Mesothelial cell of epicardium (in vitro differentiated cells): ENCODE measurements at regions not wholly inside any gene's neighbourhood (a gene's known extent, or its start where the extent isn't known, plus 50 kb on each side); places are given as distances from the start of the nearest gene placed in this dataset.
A peak's percentile ranks its signal among the peaks of the same experiment; 100 is the strongest.

ENCODE experiments used
- DNase-seq, 2 experiments: peaks; one replicate each; pipeline ENCODE4 v3.0.0; 2021; ENCODE audit warnings: low spot score in 2 of 2; ENCODE audit not compliant: unreplicated experiment in 2 of 2
- H3K27ac Mint-ChIP-seq: 2 replicates; pipeline ENCODE4 v1.8.0; 2021; ENCODE audit warnings: mixed read lengths
- H3K27me3 Mint-ChIP-seq: 2 replicates; pipeline ENCODE4 v1.8.0; 2021; ENCODE audit warnings: low read depth, mixed read lengths
- H3K36me3 Mint-ChIP-seq: 2 replicates; pipeline ENCODE4 v1.8.0; 2021; ENCODE audit warnings: mixed read lengths
- H3K4me1 Mint-ChIP-seq: 2 replicates; pipeline ENCODE4 v1.8.0; 2021; ENCODE audit warnings: mixed read lengths
- H3K4me3 Mint-ChIP-seq: 2 replicates; pipeline ENCODE4 v1.8.0; 2021; ENCODE audit warnings: mild to moderate bottlenecking, moderate library complexity, mixed read lengths
- H3K9me3 Mint-ChIP-seq: 2 replicates; pipeline ENCODE4 v1.8.0; 2021; ENCODE audit warnings: mixed read lengths
- TF ChIP-seq, protein P1 (sequence below): fragments of 200-600 bp; sonication (generic); IDR thresholded peaks from one replicate; pipeline ENCODE4 v1.5.0; 2021; ENCODE audit warnings: antibody characterized with exemption; ENCODE audit not compliant: unreplicated experiment

DNA sequence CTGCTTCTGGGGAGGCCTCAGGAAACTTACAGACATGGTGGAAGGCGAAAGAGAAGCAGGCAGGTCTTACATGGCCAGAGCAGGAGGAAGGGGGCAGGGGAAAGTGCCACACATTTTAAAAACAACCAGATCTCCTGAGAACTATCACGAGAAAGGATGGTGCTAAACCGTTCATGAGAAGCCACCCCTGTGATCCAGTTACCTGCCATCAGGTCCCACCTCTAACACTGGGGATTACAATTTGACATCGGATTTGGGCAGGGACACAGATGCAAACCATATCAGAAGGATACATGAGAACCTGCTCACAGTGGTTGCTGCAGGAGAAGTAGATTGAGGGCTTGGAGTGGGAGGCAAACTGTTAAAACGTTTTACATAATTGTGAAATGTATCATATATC, 152.2 kb downstream of the ADAMTS15 start:
- Mint-ChIP-seq H3K4me3 (no peak overlapping the region), H3K27me3 (peaks cover 13% of the 10 kb centered on the region), H3K9me3 (no peaks in the 10 kb centered on the region), H3K27ac (peak overlapping the region; percentile 5), H3K4me1 (peaks cover 30% of the 10 kb centered on the region), H3K36me3 (no peaks in the 10 kb centered on the region)
- TF ChIP-seq, protein P1, sequence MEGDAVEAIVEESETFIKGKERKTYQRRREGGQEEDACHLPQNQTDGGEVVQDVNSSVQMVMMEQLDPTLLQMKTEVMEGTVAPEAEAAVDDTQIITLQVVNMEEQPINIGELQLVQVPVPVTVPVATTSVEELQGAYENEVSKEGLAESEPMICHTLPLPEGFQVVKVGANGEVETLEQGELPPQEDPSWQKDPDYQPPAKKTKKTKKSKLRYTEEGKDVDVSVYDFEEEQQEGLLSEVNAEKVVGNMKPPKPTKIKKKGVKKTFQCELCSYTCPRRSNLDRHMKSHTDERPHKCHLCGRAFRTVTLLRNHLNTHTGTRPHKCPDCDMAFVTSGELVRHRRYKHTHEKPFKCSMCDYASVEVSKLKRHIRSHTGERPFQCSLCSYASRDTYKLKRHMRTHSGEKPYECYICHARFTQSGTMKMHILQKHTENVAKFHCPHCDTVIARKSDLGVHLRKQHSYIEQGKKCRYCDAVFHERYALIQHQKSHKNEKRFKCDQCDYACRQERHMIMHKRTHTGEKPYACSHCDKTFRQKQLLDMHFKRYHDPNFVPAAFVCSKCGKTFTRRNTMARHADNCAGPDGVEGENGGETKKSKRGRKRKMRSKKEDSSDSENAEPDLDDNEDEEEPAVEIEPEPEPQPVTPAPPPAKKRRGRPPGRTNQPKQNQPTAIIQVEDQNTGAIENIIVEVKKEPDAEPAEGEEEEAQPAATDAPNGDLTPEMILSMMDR, result no peak
- DNase-seq, result no peak

DNA sequence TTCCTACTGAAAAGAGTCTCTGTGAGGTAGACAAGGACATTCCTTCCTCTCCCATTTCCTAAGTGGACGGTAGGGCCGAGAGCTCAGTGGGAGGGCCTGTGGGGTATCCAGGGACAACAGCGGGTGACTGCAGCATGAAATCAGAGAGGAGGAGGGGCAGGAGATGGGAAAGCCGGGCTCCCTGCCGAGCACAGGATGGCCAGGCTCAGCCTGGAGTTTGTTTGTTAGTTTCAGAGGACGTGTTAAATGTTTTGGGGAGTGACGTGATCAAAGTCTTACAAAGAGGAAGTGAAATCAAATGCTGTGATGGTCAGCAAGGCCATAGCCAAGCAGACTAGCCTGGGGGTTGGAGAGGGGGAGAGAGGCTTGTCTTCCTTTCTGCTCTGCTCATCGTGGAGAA, 152.7 kb downstream of the ADAMTS15 start:
- H3K4me1 Mint-ChIP-seq, result peaks cover 30% of the 10 kb centered on the region
- DNase-seq, result no peak
- no peak overlapping the region for H3K4me3 Mint-ChIP-seq
- no peaks in the 10 kb centered on the region for H3K36me3 Mint-ChIP-seq
- H3K9me3 Mint-ChIP-seq, result no peaks in the 10 kb centered on the region
- TF ChIP-seq, protein P1, result no peak
- H3K27me3 Mint-ChIP-seq, result peaks cover 19% of the 10 kb centered on the region
- peak overlapping the region; percentile 52 for H3K27ac Mint-ChIP-seq

DNA sequence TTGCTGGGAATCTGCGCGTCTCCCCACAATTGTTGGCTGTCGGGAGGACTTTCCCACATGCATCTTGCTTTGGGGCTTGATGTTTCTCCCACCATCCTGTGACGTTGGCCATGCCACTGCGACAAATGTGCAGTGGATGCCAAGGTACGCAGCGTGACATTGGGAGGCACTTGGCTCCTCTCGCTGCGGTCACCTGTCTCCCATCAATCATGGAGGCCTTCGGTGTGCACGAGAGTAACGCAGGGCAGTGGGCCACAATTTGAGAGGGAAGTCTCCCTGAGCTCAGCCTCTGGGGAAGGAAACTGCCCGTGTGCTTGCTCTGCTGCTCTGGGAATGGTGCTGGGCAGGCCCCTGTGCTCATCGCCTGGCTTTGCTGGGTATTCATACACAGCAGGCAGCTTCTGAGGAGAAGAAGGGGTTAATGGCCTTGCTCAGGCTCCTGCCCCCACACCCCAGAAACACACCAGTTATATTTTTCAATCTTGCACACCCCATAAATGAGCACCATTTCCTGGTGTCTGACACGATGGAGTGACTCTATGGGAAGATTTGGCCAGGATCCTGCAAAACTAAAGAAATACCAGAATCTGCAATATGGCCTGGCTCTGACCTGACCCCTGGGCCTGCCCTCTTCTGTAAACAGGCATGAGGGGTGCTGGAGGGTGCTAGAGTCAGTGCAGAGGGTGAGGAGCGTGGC, 153.5 kb downstream of the ADAMTS15 start:
- no peak for DNase-seq
- peaks cover 32% of the 10 kb centered on the region for H3K4me1 Mint-ChIP-seq
- H3K9me3 Mint-ChIP-seq, result no peaks in the 10 kb centered on the region
- no peaks in the 10 kb centered on the region for H3K36me3 Mint-ChIP-seq
- TF ChIP-seq, protein P1, result no peak
- H3K27ac Mint-ChIP-seq, result no peak overlapping the region
- H3K4me3 Mint-ChIP-seq, result no peak overlapping the region
- peaks cover 21% of the 10 kb centered on the region for H3K27me3 Mint-ChIP-seq

DNA sequence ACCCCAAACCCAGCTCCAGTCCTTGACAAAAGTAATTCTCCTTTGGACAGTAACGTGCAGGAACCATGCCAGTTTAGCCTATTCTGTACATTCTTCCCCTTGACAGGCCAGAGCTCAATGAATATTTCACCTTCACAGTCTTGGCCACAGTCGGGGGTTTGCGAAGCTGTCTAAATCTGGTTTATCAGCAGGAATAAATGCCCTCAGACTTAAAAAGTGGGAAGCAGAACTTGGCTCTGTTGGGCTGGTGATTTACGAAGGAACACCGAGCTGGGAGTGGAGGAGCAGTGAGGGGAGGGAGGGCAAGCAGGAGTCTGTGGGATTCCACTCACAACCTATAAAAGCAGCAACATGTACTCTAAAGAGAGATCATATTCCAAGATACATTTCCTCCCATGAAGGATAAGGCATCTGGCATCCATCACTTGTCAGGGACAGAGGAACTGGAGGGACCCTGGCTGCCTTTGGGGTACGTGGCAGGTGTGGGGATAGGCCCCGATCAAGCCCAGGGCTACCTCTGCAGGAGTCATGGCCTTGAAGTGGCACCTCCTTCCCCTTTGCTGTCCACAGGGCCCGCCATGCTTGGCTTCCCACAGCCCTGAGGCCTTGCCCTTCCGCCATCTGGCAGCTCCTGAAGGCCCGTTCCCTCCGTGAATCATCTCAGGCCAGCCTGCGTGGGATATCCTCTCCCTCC, 154.3 kb downstream of the ADAMTS15 start:
- H3K4me1 Mint-ChIP-seq, result peaks cover 38% of the 10 kb centered on the region
- no peak for DNase-seq
- TF ChIP-seq, protein P1, result no peak
- H3K36me3 Mint-ChIP-seq, result no peaks in the 10 kb centered on the region
- no peak overlapping the region for H3K4me3 Mint-ChIP-seq
- H3K27ac Mint-ChIP-seq, result no peak overlapping the region
- no peaks in the 10 kb centered on the region for H3K9me3 Mint-ChIP-seq
- peaks cover 22% of the 10 kb centered on the region for H3K27me3 Mint-ChIP-seq

DNA sequence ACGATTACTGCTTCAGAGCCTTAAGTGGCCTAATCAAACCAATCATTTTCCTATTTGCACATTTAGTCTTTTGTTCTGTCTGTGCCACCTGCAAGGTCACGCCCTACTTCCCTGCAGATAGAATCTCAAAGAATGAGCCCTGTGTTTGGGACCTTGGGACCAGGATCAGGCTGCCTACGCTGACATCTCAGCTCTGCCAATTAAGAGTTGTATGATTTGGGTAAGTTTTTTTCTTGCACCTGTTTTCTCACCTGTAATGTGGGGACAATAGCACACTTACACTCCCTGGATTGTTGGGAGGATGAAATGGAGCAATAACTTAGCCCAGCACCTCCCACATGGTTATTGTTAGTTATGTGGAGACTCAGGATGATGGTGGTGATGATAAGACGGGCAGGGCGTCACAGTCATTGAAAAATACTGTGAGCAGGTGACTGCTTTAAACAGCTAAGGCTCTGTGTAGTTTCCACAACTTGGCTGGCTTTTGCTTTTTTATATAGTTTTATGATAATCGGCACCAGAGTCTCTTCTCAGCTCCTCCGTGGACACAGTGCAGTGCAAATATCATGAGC, 155.0 kb downstream of the ADAMTS15 start:
- no peaks in the 10 kb centered on the region for H3K36me3 Mint-ChIP-seq
- no peak for DNase-seq
- H3K4me1 Mint-ChIP-seq, result peaks cover 42% of the 10 kb centered on the region
- H3K27ac Mint-ChIP-seq, result no peak overlapping the region
- no peak overlapping the region for H3K4me3 Mint-ChIP-seq
- TF ChIP-seq, protein P1, result no peak
- H3K9me3 Mint-ChIP-seq, result no peaks in the 10 kb centered on the region
- peaks cover 27% of the 10 kb centered on the region for H3K27me3 Mint-ChIP-seq
